K562 (cell line): ENCODE measurements at regions not wholly inside any gene's neighbourhood (a gene's known extent, or its start where the extent isn't known, plus 50 kb on each side); places are given as distances from the start of the nearest gene placed in this dataset.

Experiments
- ATAC-seq: fragments of 200-7000 bp; cut with Tn5 transposase; 3 replicates; pipeline ENCODE4 v1.9.1; 2020; ENCODE audit warnings: moderate library complexity
- BruUV-seq: library from RNA; stranded (reverse); fragments of 400-500 nt; replicated peaks from 2 replicates; lab custom pipeline; 2021; lab: Mats Ljungman, UMichigan
- CTCF ChIA-PET: fragments of 300-600 bp; formaldehyde crosslinking; extraction: SDS; loops from one replicate; lab custom pipeline; 2021; ENCODE audit warnings: low intra/inter-chr PET ratio; lab: Yijun Ruan, JAX
- POLR2A ChIA-PET: fragments of 300-600, 350-650 bp; sonication (Branson Sonifier 250); formaldehyde crosslinking; extraction: SDS; loops from one replicate; lab custom pipeline; 2021; ENCODE audit warnings: antibody characterized with exemption, inconsistent platforms; lab: Yijun Ruan, JAX
- DNase-seq, 4 experiments: peaks; one replicate each; pipeline versions ENCODE4 v3.0.0 to v3.0.0-alpha.2; 2011 to 2018; ENCODE audit warnings: low spot score in 3 of 4, mixed read lengths in 3 of 4; ENCODE audit errors: extremely low read depth in 1 of 4
- FAIRE-seq: peaks from 2 replicates; lab custom pipeline; 2011; peaks lifted over from hg19 to GRCh38; lab: Jason Lieb, UNC
- H2AFZ ChIP-seq: 2 replicates; pipeline ENCODE4 v1.6.0; 2011; ENCODE audit warnings: low read depth, low read length, control low read depth, inconsistent platforms
- H3K27ac ChIP-seq: fragments of 200-600 bp; 3 replicates; pipeline ENCODE4 v1.8.0; 2011; ENCODE audit warnings: low read depth, mild to moderate bottlenecking, control low read depth, inconsistent platforms, low read length, moderate library complexity, mixed read lengths; ENCODE audit errors: extremely low read depth
- H3K27me3 ChIP-seq, 2 experiments: fragments of 300-600 bp in 1 of 2; 2 replicates in 1 of 2; 3 replicates in 1 of 2; pipeline versions ENCODE4 v1.6.0 to v1.8.0; 2011; ENCODE audit warnings: inconsistent platforms in 2 of 2, low read length in 2 of 2, mild to moderate bottlenecking in 1 of 2, mixed read lengths in 1 of 2, moderate library complexity in 1 of 2; ENCODE audit not compliant: control insufficient read depth in 2 of 2, insufficient read depth in 2 of 2
- H3K36me3 ChIP-seq: fragments of 300-600 bp; 3 replicates; pipeline ENCODE4 v1.8.0; 2011; ENCODE audit warnings: mild to moderate bottlenecking, low read length, inconsistent platforms; ENCODE audit not compliant: control insufficient read depth, insufficient read depth
- H3K4me1 ChIP-seq, 2 experiments: fragments of 200-600 bp in 1 of 2; replicated peaks in 1 of 2; 2 replicates in 1 of 2; 3 replicates in 1 of 2; pipeline versions ENCODE4 v1.5.1 to v1.8.0; 2011; ENCODE audit warnings: inconsistent platforms in 2 of 2, low read length in 2 of 2, mild to moderate bottlenecking in 1 of 2, mixed read lengths in 1 of 2, moderate library complexity in 1 of 2; ENCODE audit not compliant: control insufficient read depth in 2 of 2, insufficient read depth in 2 of 2
- H3K4me2 ChIP-seq: 2 replicates; pipeline ENCODE4 v1.6.1; 2011; ENCODE audit warnings: low read length, control low read depth, inconsistent platforms, mixed read lengths; ENCODE audit not compliant: insufficient read depth
- H3K4me3 ChIP-seq: fragments of 200-600 bp; sonication (generic), shearing (Covaris generic); 2 replicates; pipeline ENCODE4 v1.5.1; 2016; ENCODE audit warnings: control low read depth, inconsistent platforms
- H3K79me2 ChIP-seq: fragments of 200-600 bp; 3 replicates; pipeline ENCODE4 v1.8.0; 2011; ENCODE audit warnings: low read length, inconsistent platforms; ENCODE audit not compliant: control insufficient read depth, insufficient read depth
- H3K9ac ChIP-seq, 2 experiments: 2 replicates each; pipeline versions ENCODE4 v1.6.0 to v1.6.1; 2011; ENCODE audit warnings: low read depth in 2 of 2, low read length in 2 of 2, control low read depth in 1 of 2, inconsistent platforms in 1 of 2, mild to moderate bottlenecking in 1 of 2, mixed read lengths in 1 of 2; ENCODE audit not compliant: insufficient read depth in 1 of 2
- H3K9me1 ChIP-seq: one replicate; pipeline ENCODE4 v1.6.0; 2011; ENCODE audit warnings: inconsistent platforms, mild to moderate bottlenecking, low read length, moderate library complexity; ENCODE audit not compliant: control insufficient read depth, insufficient read depth
- H3K9me3 ChIP-seq: replicated peaks from 2 replicates; pipeline ENCODE4 v1.5.1; 2011; ENCODE audit warnings: low read depth, low read length, inconsistent platforms; ENCODE audit not compliant: control insufficient read depth, insufficient read depth
- H4K20me1 ChIP-seq: replicated peaks from 2 replicates; pipeline ENCODE4 v1.6.1; 2011; ENCODE audit warnings: low read length, inconsistent platforms, mixed read lengths; ENCODE audit not compliant: control insufficient read depth, insufficient read depth
- CBX2 ChIP-seq: fragments of 200-600 bp; sonication (generic); IDR thresholded peaks from one replicate; pipeline ENCODE4 v1.6.1; 2012; ENCODE audit warnings: mild to moderate bottlenecking, low read length, inconsistent platforms; ENCODE audit not compliant: insufficient read depth, poor library complexity, severe bottlenecking
- DIDO1 ChIP-seq: fragments of 450-650 bp; IDR thresholded peaks from 2 replicates; pipeline ENCODE4 v1.6.1; 2016; ENCODE audit warnings: low read depth, missing biosample characterization, missing genetic modification characterization
- MAZ ChIP-seq, 2 experiments: fragments of 450-650 bp in 1 of 2; sonication (generic) in 1 of 2; formaldehyde crosslinking; IDR thresholded peaks in 1 of 2; conservative IDR thresholded peaks in 1 of 2; 2 replicates each; pipeline versions ENCODE4 v1.4.0 to v1.5.0; 2020; ENCODE audit warnings: mild to moderate bottlenecking in 1 of 2, missing genetic modification reagents in 1 of 2
- NFIC ChIP-seq: fragments of 450-650 bp; IDR thresholded peaks from 2 replicates; pipeline ENCODE4 v1.6.1; 2017; ENCODE audit warnings: mild to moderate bottlenecking, inconsistent platforms
- NFYB ChIP-seq: IDR thresholded peaks from 2 replicates; pipeline ENCODE4 v1.6.1; 2011; ENCODE audit warnings: mild to moderate bottlenecking, moderate library complexity; ENCODE audit not compliant: insufficient read length; ENCODE audit errors: extremely low read depth
- NR2F6 ChIP-seq: fragments of 450-650 bp; formaldehyde crosslinking; IDR thresholded peaks from 2 replicates; pipeline ENCODE4 v1.4.0; 2020; ENCODE audit warnings: mild to moderate bottlenecking
- SREBF2 ChIP-seq: sonication (generic); formaldehyde crosslinking; IDR thresholded peaks from 2 replicates; pipeline ENCODE4 v1.4.0; 2020; ENCODE audit warnings: mild to moderate bottlenecking, missing genetic modification reagents
- ZNF507 ChIP-seq: conservative IDR thresholded peaks from 2 replicates; pipeline ENCODE4 v1.6.1; 2017; ENCODE audit warnings: missing genetic modification characterization, missing compliant biosample characterization
- WGBS: fragments of 100-300 bp; shearing (Covaris generic); methylation state at CpG from one replicate; pipeline ENCODE4 v1.1.6; 2016; ENCODE audit warnings: low coverage, mixed read lengths; ENCODE audit not compliant: insufficient coverage; ENCODE audit errors: missing lambda C conversion rate; 5-methylcytosine and 5-hydroxymethylcytosine counted together
- in situ Hi-C: fragments of 300-500 bp; cut with MboI; formaldehyde crosslinking; loops from 4 replicates; pipeline ENCODE4 v1.15.0; 2018; ENCODE audit warnings: inconsistent platforms, mixed read lengths
- intact Hi-C: fragments of 100-400 bp; cut with micrococcal nuclease; formaldehyde crosslinking; loops from 2 replicates; pipeline ENCODE4 v1.14.2; 2022
- TF ChIP-seq, protein P1 (sequence below): sonication (generic); formaldehyde crosslinking; IDR thresholded peaks from 2 replicates; pipeline ENCODE4 v1.8.0; 2022; ENCODE audit warnings: mild to moderate bottlenecking, low read depth, missing genetic modification reagents
- TF ChIP-seq, protein P2 (sequence below): fragments of 200-800 bp; sonication (Bioruptor generic); IDR thresholded peaks from 2 replicates; pipeline ENCODE4 v1.6.1; 2016; ENCODE audit warnings: missing genetic modification characterization, missing compliant biosample characterization
- TF ChIP-seq, protein P3 (sequence below): IDR thresholded peaks from 3 replicates; pipeline ENCODE4 v1.6.1; 2011; ENCODE audit warnings: borderline replicate concordance, mild to moderate bottlenecking; ENCODE audit not compliant: insufficient read length, insufficient read depth
- TF ChIP-seq, protein P4 (sequence below): fragments of 450-650 bp; IDR thresholded peaks from 2 replicates; pipeline ENCODE4 v1.6.1; 2016; ENCODE audit warnings: missing biosample characterization, missing genetic modification characterization
- TF ChIP-seq, protein P5 (sequence below): fragments of 450-650 bp; IDR thresholded peaks from 2 replicates; pipeline ENCODE4 v1.6.1; 2016

DNA sequence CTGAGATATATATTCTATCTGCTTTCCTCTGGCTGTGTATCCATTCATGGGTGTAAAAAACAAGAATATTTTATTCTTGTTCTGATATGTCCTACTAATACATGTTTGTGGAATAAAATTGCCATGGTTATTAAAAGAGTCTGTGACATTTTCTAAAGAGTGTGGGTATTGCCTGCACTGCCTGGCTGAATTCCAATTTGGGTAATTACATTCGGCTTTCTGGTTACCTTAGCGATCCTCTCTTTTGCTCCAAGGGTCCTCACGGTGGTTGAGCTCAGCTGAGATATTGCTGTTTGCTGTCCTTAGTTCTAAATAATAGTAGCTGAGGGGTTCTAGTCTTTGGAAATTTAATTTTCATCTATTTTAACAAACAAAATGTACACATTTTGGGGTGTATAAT, 301.4 kb upstream of the DNAJC19 start:
- Histone ChIP-seq H3K4me1 (no peaks in the 10 kb centered on the region), H3K9me3 (no peaks in the 10 kb centered on the region), H3K9ac (no peak overlapping the region), H3K9me1 (no peaks in the 10 kb centered on the region), H2AFZ (no peak overlapping the region), H3K4me2 (no peak overlapping the region), H3K79me2 (no peaks in the 10 kb centered on the region), H3K27me3 (no peaks in the 10 kb centered on the region), H3K36me3 (no peaks in the 10 kb centered on the region), H4K20me1 (no peaks in the 10 kb centered on the region), H3K27ac (no peak overlapping the region), H3K4me3 (no peak overlapping the region)
- in situ Hi-C loops (no loop called here), intact Hi-C loops (no loop called here)
- ChIA-PET POLR2A (no interaction called here), CTCF (no interaction called here)
- WGBS = 0% methylated on average over 3 of the region's 3 CpGs
- no TSS peak for BruUV-seq
- FAIRE-seq (no peak), ATAC-seq (no peak), DNase-seq (no peak)
- TF ChIP-seq, protein P1, sequence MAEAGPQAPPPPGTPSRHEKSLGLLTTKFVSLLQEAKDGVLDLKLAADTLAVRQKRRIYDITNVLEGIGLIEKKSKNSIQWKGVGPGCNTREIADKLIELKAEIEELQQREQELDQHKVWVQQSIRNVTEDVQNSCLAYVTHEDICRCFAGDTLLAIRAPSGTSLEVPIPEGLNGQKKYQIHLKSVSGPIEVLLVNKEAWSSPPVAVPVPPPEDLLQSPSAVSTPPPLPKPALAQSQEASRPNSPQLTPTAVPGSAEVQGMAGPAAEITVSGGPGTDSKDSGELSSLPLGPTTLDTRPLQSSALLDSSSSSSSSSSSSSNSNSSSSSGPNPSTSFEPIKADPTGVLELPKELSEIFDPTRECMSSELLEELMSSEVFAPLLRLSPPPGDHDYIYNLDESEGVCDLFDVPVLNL (CRISPR knock-in tag) = no peak
- TF ChIP-seq NFYB (no peak), CBX2 (no peak), MAZ (CRISPR knock-in tag; conservative IDR thresholded peaks at IDR 0.05 in 1 of 2, IDR thresholded peaks at IDR 0.05 in 1 of 2) (no peak), SREBF2 (CRISPR knock-in tag) (no peak), NFIC (no peak), DIDO1 (no peak), ZNF507 (no peak), NR2F6 (CRISPR knock-in tag) (no peak)
- TF ChIP-seq, protein P2, sequence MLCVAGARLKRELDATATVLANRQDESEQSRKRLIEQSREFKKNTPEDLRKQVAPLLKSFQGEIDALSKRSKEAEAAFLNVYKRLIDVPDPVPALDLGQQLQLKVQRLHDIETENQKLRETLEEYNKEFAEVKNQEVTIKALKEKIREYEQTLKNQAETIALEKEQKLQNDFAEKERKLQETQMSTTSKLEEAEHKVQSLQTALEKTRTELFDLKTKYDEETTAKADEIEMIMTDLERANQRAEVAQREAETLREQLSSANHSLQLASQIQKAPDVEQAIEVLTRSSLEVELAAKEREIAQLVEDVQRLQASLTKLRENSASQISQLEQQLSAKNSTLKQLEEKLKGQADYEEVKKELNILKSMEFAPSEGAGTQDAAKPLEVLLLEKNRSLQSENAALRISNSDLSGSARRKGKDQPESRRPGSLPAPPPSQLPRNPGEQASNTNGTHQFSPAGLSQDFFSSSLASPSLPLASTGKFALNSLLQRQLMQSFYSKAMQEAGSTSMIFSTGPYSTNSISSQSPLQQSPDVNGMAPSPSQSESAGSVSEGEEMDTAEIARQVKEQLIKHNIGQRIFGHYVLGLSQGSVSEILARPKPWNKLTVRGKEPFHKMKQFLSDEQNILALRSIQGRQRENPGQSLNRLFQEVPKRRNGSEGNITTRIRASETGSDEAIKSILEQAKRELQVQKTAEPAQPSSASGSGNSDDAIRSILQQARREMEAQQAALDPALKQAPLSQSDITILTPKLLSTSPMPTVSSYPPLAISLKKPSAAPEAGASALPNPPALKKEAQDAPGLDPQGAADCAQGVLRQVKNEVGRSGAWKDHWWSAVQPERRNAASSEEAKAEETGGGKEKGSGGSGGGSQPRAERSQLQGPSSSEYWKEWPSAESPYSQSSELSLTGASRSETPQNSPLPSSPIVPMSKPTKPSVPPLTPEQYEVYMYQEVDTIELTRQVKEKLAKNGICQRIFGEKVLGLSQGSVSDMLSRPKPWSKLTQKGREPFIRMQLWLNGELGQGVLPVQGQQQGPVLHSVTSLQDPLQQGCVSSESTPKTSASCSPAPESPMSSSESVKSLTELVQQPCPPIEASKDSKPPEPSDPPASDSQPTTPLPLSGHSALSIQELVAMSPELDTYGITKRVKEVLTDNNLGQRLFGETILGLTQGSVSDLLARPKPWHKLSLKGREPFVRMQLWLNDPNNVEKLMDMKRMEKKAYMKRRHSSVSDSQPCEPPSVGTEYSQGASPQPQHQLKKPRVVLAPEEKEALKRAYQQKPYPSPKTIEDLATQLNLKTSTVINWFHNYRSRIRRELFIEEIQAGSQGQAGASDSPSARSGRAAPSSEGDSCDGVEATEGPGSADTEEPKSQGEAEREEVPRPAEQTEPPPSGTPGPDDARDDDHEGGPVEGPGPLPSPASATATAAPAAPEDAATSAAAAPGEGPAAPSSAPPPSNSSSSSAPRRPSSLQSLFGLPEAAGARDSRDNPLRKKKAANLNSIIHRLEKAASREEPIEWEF = no peak
- TF ChIP-seq, protein P3, sequence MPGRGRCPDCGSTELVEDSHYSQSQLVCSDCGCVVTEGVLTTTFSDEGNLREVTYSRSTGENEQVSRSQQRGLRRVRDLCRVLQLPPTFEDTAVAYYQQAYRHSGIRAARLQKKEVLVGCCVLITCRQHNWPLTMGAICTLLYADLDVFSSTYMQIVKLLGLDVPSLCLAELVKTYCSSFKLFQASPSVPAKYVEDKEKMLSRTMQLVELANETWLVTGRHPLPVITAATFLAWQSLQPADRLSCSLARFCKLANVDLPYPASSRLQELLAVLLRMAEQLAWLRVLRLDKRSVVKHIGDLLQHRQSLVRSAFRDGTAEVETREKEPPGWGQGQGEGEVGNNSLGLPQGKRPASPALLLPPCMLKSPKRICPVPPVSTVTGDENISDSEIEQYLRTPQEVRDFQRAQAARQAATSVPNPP = no peak
- TF ChIP-seq, protein P4, sequence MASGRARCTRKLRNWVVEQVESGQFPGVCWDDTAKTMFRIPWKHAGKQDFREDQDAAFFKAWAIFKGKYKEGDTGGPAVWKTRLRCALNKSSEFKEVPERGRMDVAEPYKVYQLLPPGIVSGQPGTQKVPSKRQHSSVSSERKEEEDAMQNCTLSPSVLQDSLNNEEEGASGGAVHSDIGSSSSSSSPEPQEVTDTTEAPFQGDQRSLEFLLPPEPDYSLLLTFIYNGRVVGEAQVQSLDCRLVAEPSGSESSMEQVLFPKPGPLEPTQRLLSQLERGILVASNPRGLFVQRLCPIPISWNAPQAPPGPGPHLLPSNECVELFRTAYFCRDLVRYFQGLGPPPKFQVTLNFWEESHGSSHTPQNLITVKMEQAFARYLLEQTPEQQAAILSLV = no peak
- TF ChIP-seq, protein P5, sequence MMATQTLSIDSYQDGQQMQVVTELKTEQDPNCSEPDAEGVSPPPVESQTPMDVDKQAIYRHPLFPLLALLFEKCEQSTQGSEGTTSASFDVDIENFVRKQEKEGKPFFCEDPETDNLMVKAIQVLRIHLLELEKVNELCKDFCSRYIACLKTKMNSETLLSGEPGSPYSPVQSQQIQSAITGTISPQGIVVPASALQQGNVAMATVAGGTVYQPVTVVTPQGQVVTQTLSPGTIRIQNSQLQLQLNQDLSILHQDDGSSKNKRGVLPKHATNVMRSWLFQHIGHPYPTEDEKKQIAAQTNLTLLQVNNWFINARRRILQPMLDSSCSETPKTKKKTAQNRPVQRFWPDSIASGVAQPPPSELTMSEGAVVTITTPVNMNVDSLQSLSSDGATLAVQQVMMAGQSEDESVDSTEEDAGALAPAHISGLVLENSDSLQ = no peak
